Stimulated activated naive CD8-positive, alpha-beta T cell treated with anti-CD3 and anti-CD28 coated beads, Interleukin-15, amount 100 ng/mL, for 72 hours (primary cell): ENCODE measurements at regions not wholly inside any gene's neighbourhood (a gene's known extent, or its start where the extent isn't known, plus 50 kb on each side); places are given as distances from the start of the nearest gene placed in this dataset.

Source experiments
- ATAC-seq: fragments of 150-1000 bp; cut with Tn5 transposase; 2 replicates; pipeline ENCODE4 v1.10.0; 2021; ENCODE audit warnings: mild to moderate bottlenecking, moderate library complexity
- DNase-seq, 2 donors: peaks; one replicate each; pipeline ENCODE4 v3.0.0; 2021 to 2022
- H3K27ac Mint-ChIP-seq, 2 donors: one replicate each; pipeline ENCODE4 v1.8.0; 2022; ENCODE audit warnings: mild to moderate bottlenecking in 2 of 2, mixed read lengths in 2 of 2, moderate library complexity in 2 of 2
- H3K27me3 Mint-ChIP-seq: one replicate; pipeline ENCODE4 v1.8.0; 2022; ENCODE audit warnings: mixed read lengths
- H3K4me1 Mint-ChIP-seq: one replicate; pipeline ENCODE4 v1.8.0; 2022; ENCODE audit warnings: mild to moderate bottlenecking, mixed read lengths
- H3K4me3 Mint-ChIP-seq, 2 donors: one replicate each; pipeline ENCODE4 v1.8.0; 2022; ENCODE audit warnings: mild to moderate bottlenecking in 2 of 2, mixed read lengths in 2 of 2, moderate library complexity in 1 of 2
- H3K9me3 Mint-ChIP-seq, 2 donors: one replicate each; pipeline ENCODE4 v1.8.0; 2022; ENCODE audit warnings: mixed read lengths in 2 of 2

GRCh38 chr15:62770111-62770660, 272.4 kb upstream of the TPM1 start:
- no peaks in the 10 kb centered on the region for H3K4me1 Mint-ChIP-seq
- H3K9me3 Mint-ChIP-seq, result no peaks in the 10 kb centered on the region
- ATAC-seq, result no peak
- H3K27ac Mint-ChIP-seq, result no peak overlapping the region
- H3K27me3 Mint-ChIP-seq, result no peaks in the 10 kb centered on the region
- DNase-seq, result no peak
- no peak overlapping the region for H3K4me3 Mint-ChIP-seq

GRCh38 chr15:62770752-62771151, 271.8 kb upstream of the TPM1 start:
- no peaks in the 10 kb centered on the region for H3K9me3 Mint-ChIP-seq
- DNase-seq, result no peak
- no peak for ATAC-seq
- no peak overlapping the region for H3K4me3 Mint-ChIP-seq
- H3K27me3 Mint-ChIP-seq, result no peaks in the 10 kb centered on the region
- H3K4me1 Mint-ChIP-seq, result no peaks in the 10 kb centered on the region
- no peak overlapping the region for H3K27ac Mint-ChIP-seq

GRCh38 chr15:62771234-62771633, 271.3 kb upstream of the TPM1 start:
- ATAC-seq, result no peak
- no peaks in the 10 kb centered on the region for H3K9me3 Mint-ChIP-seq
- H3K4me3 Mint-ChIP-seq, result no peak overlapping the region
- H3K4me1 Mint-ChIP-seq, result no peaks in the 10 kb centered on the region
- no peak overlapping the region for H3K27ac Mint-ChIP-seq
- no peak for DNase-seq
- no peaks in the 10 kb centered on the region for H3K27me3 Mint-ChIP-seq

GRCh38 chr15:62773369-62774165, 269.0 kb upstream of the TPM1 start:
- Mint-ChIP-seq H3K27me3 (no peaks in the 10 kb centered on the region), H3K4me1 (no peaks in the 10 kb centered on the region), H3K4me3 (no peak overlapping the region), H3K9me3 (no peaks in the 10 kb centered on the region), H3K27ac (no peak overlapping the region)
- DNase-seq (no peak), ATAC-seq (no peak)

GRCh38 chr15:62775932-62776331, 266.6 kb upstream of the TPM1 start:
- Mint-ChIP-seq H3K27me3 (no peaks in the 10 kb centered on the region), H3K4me3 (no peak overlapping the region), H3K9me3 (no peaks in the 10 kb centered on the region), H3K4me1 (no peaks in the 10 kb centered on the region), H3K27ac (no peak overlapping the region)
- no peak for ATAC-seq
- no peak for DNase-seq

GRCh38 chr15:62777671-62778070, 264.9 kb upstream of the TPM1 start:
- ATAC-seq (no peak), DNase-seq (no peak)
- Mint-ChIP-seq H3K9me3 (no peaks in the 10 kb centered on the region), H3K27me3 (no peaks in the 10 kb centered on the region), H3K4me3 (no peak overlapping the region), H3K27ac (no peak overlapping the region), H3K4me1 (no peaks in the 10 kb centered on the region)

- no peaks in the 10 kb centered on the region for H3K27me3 Mint-ChIP-seq
- no peak for DNase-seq
- ATAC-seq, result no peak
- no peaks in the 10 kb centered on the region for H3K9me3 Mint-ChIP-seq
- no peak overlapping the region for H3K4me3 Mint-ChIP-seq
- no peak overlapping the region for H3K27ac Mint-ChIP-seq
- no peaks in the 10 kb centered on the region for H3K4me1 Mint-ChIP-seq
Observed at GRCh38 chr15:62779036-62779770, 263.3 kb upstream of the TPM1 start.

- no peaks in the 10 kb centered on the region for H3K27me3 Mint-ChIP-seq
- H3K4me3 Mint-ChIP-seq, result no peak overlapping the region
- no peak for ATAC-seq
- H3K4me1 Mint-ChIP-seq, result no peaks in the 10 kb centered on the region
- no peak overlapping the region for H3K27ac Mint-ChIP-seq
- no peak for DNase-seq
- H3K9me3 Mint-ChIP-seq, result no peaks in the 10 kb centered on the region
Observed at GRCh38 chr15:62779899-62780298, 262.6 kb upstream of the TPM1 start.

GRCh38 chr15:62781081-62781497, 261.5 kb upstream of the TPM1 start:
- ATAC-seq (no peak), DNase-seq (no peak)
- Mint-ChIP-seq H3K9me3 (no peaks in the 10 kb centered on the region), H3K4me3 (no peak overlapping the region), H3K27ac (no peak overlapping the region), H3K4me1 (no peaks in the 10 kb centered on the region), H3K27me3 (no peaks in the 10 kb centered on the region)

GRCh38 chr15:62782071-62782841, 260.3 kb upstream of the TPM1 start:
- DNase-seq (peak in 1 of 2 donors; percentile 5), ATAC-seq (peak; percentile 59)
- peak overlapping the region in 1 of 2 donors; percentile 55 for H3K27ac Mint-ChIP-seq
- H3K9me3 Mint-ChIP-seq, result no peaks in the 10 kb centered on the region
- no peaks in the 10 kb centered on the region for H3K27me3 Mint-ChIP-seq
- H3K4me3 Mint-ChIP-seq, result no peak overlapping the region
- H3K4me1 Mint-ChIP-seq, result no peaks in the 10 kb centered on the region

- DNase-seq (no peak), ATAC-seq (no peak)
- no peaks in the 10 kb centered on the region for H3K4me1 Mint-ChIP-seq
- no peaks in the 10 kb centered on the region for H3K9me3 Mint-ChIP-seq
- peak overlapping the region in 1 of 2 donors; percentile 55 for H3K27ac Mint-ChIP-seq
- H3K27me3 Mint-ChIP-seq, result no peaks in the 10 kb centered on the region
- H3K4me3 Mint-ChIP-seq, result no peak overlapping the region
Observed at GRCh38 chr15:62782896-62783295, 259.7 kb upstream of the TPM1 start.

GRCh38 chr15:62783303-62783957, 259.1 kb upstream of the TPM1 start:
- Mint-ChIP-seq H3K27ac (no peak overlapping the region), H3K4me3 (no peak overlapping the region), H3K9me3 (no peaks in the 10 kb centered on the region), H3K27me3 (no peaks in the 10 kb centered on the region), H3K4me1 (no peaks in the 10 kb centered on the region)
- DNase-seq (no peak), ATAC-seq (peak; percentile 26)

- ATAC-seq, result no peak
Observed at GRCh38 chr15:62785881-62786828, 256.4 kb upstream of the TPM1 start.

GRCh38 chr15:62787401-62787800, 255.1 kb upstream of the TPM1 start:
- no peaks in the 10 kb centered on the region for H3K4me1 Mint-ChIP-seq

More at GRCh38 chr15:62785881-62786828, 256.4 kb upstream of the TPM1 start:
- H3K9me3 Mint-ChIP-seq, result no peaks in the 10 kb centered on the region
- no peak overlapping the region for H3K27ac Mint-ChIP-seq
- DNase-seq, result no peak
- H3K4me1 Mint-ChIP-seq, result no peaks in the 10 kb centered on the region
- H3K4me3 Mint-ChIP-seq, result no peak overlapping the region
- H3K27me3 Mint-ChIP-seq, result peaks cover 5% of the 10 kb centered on the region

More at GRCh38 chr15:62787401-62787800, 255.1 kb upstream of the TPM1 start:
- ATAC-seq (no peak), DNase-seq (no peak)
- H3K27me3 Mint-ChIP-seq, result peaks cover 5% of the 10 kb centered on the region
- H3K4me3 Mint-ChIP-seq, result no peak overlapping the region
- no peaks in the 10 kb centered on the region for H3K9me3 Mint-ChIP-seq
- no peak overlapping the region for H3K27ac Mint-ChIP-seq
